ENCODE measurements at regions not wholly inside any gene's neighbourhood (a gene's known extent, or its start where the extent isn't known, plus 50 kb on each side); places are given as distances from the start of the nearest gene placed in this dataset.

DNA sequence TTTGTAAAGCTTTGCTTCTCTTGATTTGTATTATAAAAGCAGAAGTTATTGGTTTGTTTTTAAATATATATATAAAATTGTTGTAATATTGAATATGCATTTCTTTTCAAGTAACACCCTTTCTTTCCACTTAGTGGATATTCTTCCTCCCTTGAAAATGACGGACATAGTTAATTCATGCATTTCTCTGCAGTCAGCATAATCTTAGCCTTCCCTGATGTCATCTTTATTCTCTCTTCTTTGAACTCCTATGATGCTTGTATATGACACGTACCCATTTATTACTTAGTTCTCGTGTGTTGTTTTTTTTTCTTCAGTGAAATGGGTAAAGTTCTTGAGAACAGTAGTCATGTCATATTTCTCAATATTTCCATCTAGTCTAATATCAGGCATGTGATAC, 191.2 kb downstream of the MDFIC start:
- TF ChIP-seq EZH2 (IDR thresholded peaks at IDR 0.05; ENCODE audit: borderline replicate concordance, insufficient read depth, low read length, poor library complexity, severe bottlenecking) (no peak), RAD21 (conservative IDR thresholded peaks at IDR 0.05) (no peak), EP300 (conservative IDR thresholded peaks at IDR 0.05; ENCODE audit: poor library complexity, severe bottlenecking) (no peak), CTCF (IDR thresholded peaks at IDR 0.05; ENCODE audit: poor library complexity, severe bottlenecking) (no peak), POLR2AphosphoS5 (IDR thresholded peaks at IDR 0.05) (no peak)

All from neural cell (in vitro differentiated cells).